Fibroblast of lung (primary cell): ENCODE measurements at regions not wholly inside any gene's neighbourhood (a gene's known extent, or its start where the extent isn't known, plus 50 kb on each side); places are given as distances from the start of the nearest gene placed in this dataset.

ENCODE experiments used
- DNase-seq, 2 donors: peaks; one replicate each; pipeline versions ENCODE4 v3.0.0 to v3.0.0-alpha.2; 2010; ENCODE audit warnings: low read depth in 2 of 2
- H2AFZ ChIP-seq: 2 replicates; pipeline ENCODE4 v1.5.1; 2012; ENCODE audit warnings: low read length, control low read depth, inconsistent platforms
- H3K27ac ChIP-seq: 2 replicates; pipeline ENCODE4 v1.5.1; 2011; ENCODE audit warnings: low read length, control low read depth; ENCODE audit not compliant: insufficient read depth
- H3K27me3 ChIP-seq: 2 replicates; pipeline ENCODE4 v1.5.1; 2011; ENCODE audit warnings: mild to moderate bottlenecking, low read length; ENCODE audit not compliant: control insufficient read depth, insufficient read depth
- H3K36me3 ChIP-seq: 2 replicates; pipeline ENCODE4 v1.5.1; 2011; ENCODE audit warnings: low read length; ENCODE audit not compliant: control insufficient read depth, insufficient read depth
- H3K4me1 ChIP-seq: 2 replicates; pipeline ENCODE4 v1.5.1; 2011; ENCODE audit warnings: low read length; ENCODE audit not compliant: control insufficient read depth, insufficient read depth; ENCODE audit errors: extremely low read depth
- H3K4me2 ChIP-seq: 2 replicates; pipeline ENCODE4 v1.5.1; 2011; ENCODE audit warnings: low read length, control low read depth; ENCODE audit not compliant: insufficient read depth; ENCODE audit errors: extremely low read depth
- H3K4me3 ChIP-seq, 4 experiments: fragments of 200-600 bp in 1 of 4; sonication (generic) in 1 of 4; replicated peaks in 1 of 4; 2 replicates each; pipeline ENCODE4 v1.5.1; 2011 to 2016; ENCODE audit warnings: low read length in 4 of 4, low read depth in 3 of 4, mild to moderate bottlenecking in 3 of 4, control low read depth in 2 of 4, inconsistent platforms in 1 of 4, mixed read lengths in 1 of 4; ENCODE audit not compliant: insufficient read depth in 1 of 4; ENCODE audit errors: control extremely low read depth in 1 of 4
- H3K79me2 ChIP-seq: 2 replicates; pipeline ENCODE4 v1.5.1; 2012; ENCODE audit warnings: mild to moderate bottlenecking, low read length, inconsistent platforms; ENCODE audit not compliant: control insufficient read depth, insufficient read depth
- H3K9ac ChIP-seq: 2 replicates; pipeline ENCODE4 v1.5.1; 2011; ENCODE audit warnings: mild to moderate bottlenecking, low read length, control low read depth; ENCODE audit not compliant: insufficient read depth
- H3K9me3 ChIP-seq: 2 replicates; pipeline ENCODE4 v1.5.1; 2012; ENCODE audit warnings: low read depth, low read length; ENCODE audit not compliant: control insufficient read depth, insufficient read depth
- H4K20me1 ChIP-seq: 2 replicates; pipeline ENCODE4 v1.5.1; 2011; ENCODE audit warnings: low read length; ENCODE audit not compliant: control insufficient read depth, insufficient read depth; ENCODE audit errors: extremely low read depth
- CTCF ChIP-seq, 2 donors: IDR thresholded peaks in 1 of 2; conservative IDR thresholded peaks in 1 of 2; 1 replicate in 1 of 2; 2 replicates in 1 of 2; pipeline ENCODE4 v1.5.1; 2011 to 2012; ENCODE audit warnings: low read length in 2 of 2, control low read depth in 1 of 2, inconsistent platforms in 1 of 2, low read depth in 1 of 2, mild to moderate bottlenecking in 1 of 2
- EZH2 ChIP-seq: IDR thresholded peaks from 2 replicates; pipeline ENCODE4 v1.5.1; 2012; ENCODE audit warnings: low read length, control low read depth, mild to moderate bottlenecking; ENCODE audit errors: missing control alignments

GRCh38 chr10:130801784-130802183 lies 509.7 kb downstream of the TCERG1L start:
- Histone ChIP-seq H3K9ac (no peak overlapping the region), H3K27ac (no peak overlapping the region), H2AFZ (no peak overlapping the region), H3K79me2 (no peaks in the 10 kb centered on the region), H3K4me1 (no peaks in the 10 kb centered on the region), H3K9me3 (no peaks in the 10 kb centered on the region), H3K36me3 (no peaks in the 10 kb centered on the region), H3K27me3 (no peaks in the 10 kb centered on the region), H3K4me2 (no peak overlapping the region), H3K4me3 (no peak overlapping the region), H4K20me1 (no peaks in the 10 kb centered on the region)
- TF ChIP-seq CTCF (conservative IDR thresholded peaks at IDR 0.05 in 1 of 2, IDR thresholded peaks at IDR 0.05 in 1 of 2; ENCODE audit: low read depth in 1 of 2, low read length in 2 of 2), result no peak
- TF ChIP-seq EZH2, result no peak
- no peak for DNase-seq

- Histone ChIP-seq H3K36me3 (no peaks in the 10 kb centered on the region), H3K4me2 (no peak overlapping the region), H2AFZ (no peak overlapping the region), H3K9ac (no peak overlapping the region), H4K20me1 (no peaks in the 10 kb centered on the region), H3K9me3 (no peaks in the 10 kb centered on the region), H3K4me3 (no peak overlapping the region), H3K79me2 (no peaks in the 10 kb centered on the region), H3K27ac (no peak overlapping the region), H3K4me1 (no peaks in the 10 kb centered on the region), H3K27me3 (no peaks in the 10 kb centered on the region)
- TF ChIP-seq CTCF (conservative IDR thresholded peaks at IDR 0.05 in 1 of 2, IDR thresholded peaks at IDR 0.05 in 1 of 2; ENCODE audit: low read depth in 1 of 2, low read length in 2 of 2), result no peak
- no peak for TF ChIP-seq EZH2
- no peak for DNase-seq
Measured at GRCh38 chr10:130802301-130802700, 509.2 kb downstream of the TCERG1L start.

GRCh38 chr10:130804281-130804680 lies 507.2 kb downstream of the TCERG1L start:
- Histone ChIP-seq H3K4me3 (no peak overlapping the region), H3K9ac (no peak overlapping the region), H2AFZ (no peak overlapping the region), H4K20me1 (no peaks in the 10 kb centered on the region), H3K27me3 (no peaks in the 10 kb centered on the region), H3K4me1 (no peaks in the 10 kb centered on the region), H3K79me2 (no peaks in the 10 kb centered on the region), H3K4me2 (no peak overlapping the region), H3K9me3 (no peaks in the 10 kb centered on the region), H3K27ac (no peak overlapping the region), H3K36me3 (no peaks in the 10 kb centered on the region)
- no peak for DNase-seq
- TF ChIP-seq EZH2 (no peak), CTCF (conservative IDR thresholded peaks at IDR 0.05 in 1 of 2, IDR thresholded peaks at IDR 0.05 in 1 of 2; ENCODE audit: low read depth in 1 of 2, low read length in 2 of 2) (no peak)
